IPS-11a (cell line): ENCODE measurements at regions not wholly inside any gene's neighbourhood (a gene's known extent, or its start where the extent isn't known, plus 50 kb on each side); places are given as distances from the start of the nearest gene placed in this dataset.

Experiments
- H3K4me3 ChIP-seq: one replicate; pipeline ENCODE4 v1.5.1; 2013; ENCODE audit warnings: low read depth, low read length, control low read depth

GRCh38 chr17:72402727-72403210 is 281.9 kb downstream of the SOX9 start:
- H3K4me3 ChIP-seq: no peak overlapping the region

GRCh38 chr17:72403713-72404209 is 282.9 kb downstream of the SOX9 start:
- no peak overlapping the region for H3K4me3 ChIP-seq

- no peak overlapping the region for H3K4me3 ChIP-seq
Measured at GRCh38 chr17:72404872-72405271, 284.1 kb downstream of the SOX9 start.

- H3K4me3 ChIP-seq: no peak overlapping the region
Measured at GRCh38 chr17:72405662-72406230, 284.9 kb downstream of the SOX9 start.

GRCh38 chr17:72406498-72406897 is 285.7 kb downstream of the SOX9 start:
- no peak overlapping the region for H3K4me3 ChIP-seq

GRCh38 chr17:72407336-72407909 is 286.6 kb downstream of the SOX9 start:
- no peak overlapping the region for H3K4me3 ChIP-seq

GRCh38 chr17:72407931-72408330 is 287.1 kb downstream of the SOX9 start:
- H3K4me3 ChIP-seq: no peak overlapping the region

- no peak overlapping the region for H3K4me3 ChIP-seq
Measured at GRCh38 chr17:72408641-72409040, 287.8 kb downstream of the SOX9 start.

GRCh38 chr17:72409405-72410002 is 288.7 kb downstream of the SOX9 start:
- no peak overlapping the region for H3K4me3 ChIP-seq

GRCh38 chr17:72411124-72411563 is 290.3 kb downstream of the SOX9 start:
- no peak overlapping the region for H3K4me3 ChIP-seq

GRCh38 chr17:72412650-72413076 is 291.8 kb downstream of the SOX9 start:
- no peak overlapping the region for H3K4me3 ChIP-seq

- H3K4me3 ChIP-seq: no peak overlapping the region
Measured at GRCh38 chr17:72413077-72414031, 292.5 kb downstream of the SOX9 start.

- no peak overlapping the region for H3K4me3 ChIP-seq
Measured at GRCh38 chr17:72414032-72414396, 293.2 kb downstream of the SOX9 start.

GRCh38 chr17:72414967-72415853 is 294.4 kb downstream of the SOX9 start:
- H3K4me3 ChIP-seq: no peak overlapping the region

GRCh38 chr17:72416054-72416675 is 295.3 kb downstream of the SOX9 start:
- H3K4me3 ChIP-seq: no peak overlapping the region

GRCh38 chr17:72416905-72417304 is 296.1 kb downstream of the SOX9 start:
- H3K4me3 ChIP-seq: no peak overlapping the region

- no peak overlapping the region for H3K4me3 ChIP-seq
Measured at GRCh38 chr17:72417627-72418026, 296.8 kb downstream of the SOX9 start.

GRCh38 chr17:72419866-72420774 is 299.3 kb downstream of the SOX9 start:
- no peak overlapping the region for H3K4me3 ChIP-seq

GRCh38 chr17:72420775-72421127 is 299.9 kb downstream of the SOX9 start:
- H3K4me3 ChIP-seq: no peak overlapping the region
